MCF 10A (cell line): ENCODE measurements at regions not wholly inside any gene's neighbourhood (a gene's known extent, or its start where the extent isn't known, plus 50 kb on each side); places are given as distances from the start of the nearest gene placed in this dataset.

Source experiments
- BruUV-seq: library from RNA; stranded (reverse); fragments of 400-500 nt; replicated peaks from 2 replicates; lab custom pipeline; 2021; lab: Mats Ljungman, UMichigan
- CTCF ChIA-PET: fragments of 300-600 bp; sonication (Branson Sonifier 250); formaldehyde crosslinking; extraction: SDS; loops from one replicate; lab custom pipeline; 2021; ENCODE audit warnings: antibody characterized with exemption, inconsistent platforms; lab: Yijun Ruan, JAX
- POLR2A ChIA-PET: fragments of 300-600, 350-650 bp; sonication (Branson Sonifier 250); formaldehyde crosslinking; extraction: SDS; loops from one replicate; lab custom pipeline; 2020; ENCODE audit warnings: antibody characterized with exemption, inconsistent platforms; lab: Yijun Ruan, JAX
- DNase-seq: peaks from one replicate; pipeline ENCODE4 v3.0.0-alpha.2; 2018; ENCODE audit not compliant: unreplicated experiment
- H3K27ac Mint-ChIP-seq: one replicate; pipeline ENCODE4 v1.8.0; 2022; ENCODE audit warnings: mild to moderate bottlenecking, low read depth, mixed read lengths; ENCODE audit not compliant: unreplicated experiment
- H3K27me3 Mint-ChIP-seq: one replicate; pipeline ENCODE4 v1.8.0; 2022; ENCODE audit warnings: mixed read lengths; ENCODE audit not compliant: insufficient read depth, unreplicated experiment
- H3K36me3 Mint-ChIP-seq: one replicate; pipeline ENCODE4 v1.8.0; 2022; ENCODE audit warnings: mild to moderate bottlenecking, moderate library complexity, mixed read lengths; ENCODE audit not compliant: insufficient read depth, unreplicated experiment
- H3K4me1 Mint-ChIP-seq: one replicate; pipeline ENCODE4 v1.8.0; 2022; ENCODE audit warnings: mixed read lengths; ENCODE audit not compliant: insufficient read depth, unreplicated experiment
- H3K4me3 Mint-ChIP-seq: one replicate; pipeline ENCODE4 v1.8.0; 2022; ENCODE audit warnings: mild to moderate bottlenecking, moderate library complexity, mixed read lengths; ENCODE audit not compliant: unreplicated experiment
- H3K9me3 Mint-ChIP-seq: one replicate; pipeline ENCODE4 v1.8.0; 2022; ENCODE audit warnings: mixed read lengths; ENCODE audit not compliant: unreplicated experiment
- intact Hi-C: fragments of 100-400 bp; cut with micrococcal nuclease; formaldehyde crosslinking; loops from 2 replicates; pipeline ENCODE4 v1.14.1; 2022
- TF ChIP-seq, protein P1 (sequence below): fragments of 200-600 bp; IDR thresholded peaks from one replicate; pipeline ENCODE4 v1.8.0; 2022; ENCODE audit warnings: antibody characterized with exemption, mild to moderate bottlenecking; ENCODE audit not compliant: unreplicated experiment

DNA sequence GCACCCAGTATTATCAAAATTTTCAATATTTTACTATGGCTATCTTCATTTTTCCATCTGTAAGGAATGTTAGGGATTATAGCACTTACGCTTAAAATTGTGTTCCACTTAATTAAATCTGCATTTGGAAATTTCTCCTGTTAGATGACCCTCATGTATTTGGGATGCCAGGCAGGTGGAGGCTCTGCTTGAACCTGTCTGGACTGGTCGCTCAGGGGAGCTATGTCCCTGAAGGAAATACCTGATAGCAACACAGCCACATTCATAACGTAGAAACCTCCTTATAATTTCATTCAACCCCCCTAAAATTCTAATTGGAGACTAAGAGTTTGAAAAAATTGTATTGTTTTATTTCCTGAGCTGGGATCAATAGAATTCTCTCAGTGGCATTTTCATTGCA, 636.0 kb upstream of the MMS22L start:
- H3K4me1 Mint-ChIP-seq: no peaks in the 10 kb centered on the region
- no peak overlapping the region for H3K4me3 Mint-ChIP-seq
- no TSS peak for BruUV-seq
- no peak for DNase-seq
- no peaks in the 10 kb centered on the region for H3K9me3 Mint-ChIP-seq
- H3K27ac Mint-ChIP-seq: no peak overlapping the region
- POLR2A ChIA-PET: no interaction called here
- TF ChIP-seq, protein P1, sequence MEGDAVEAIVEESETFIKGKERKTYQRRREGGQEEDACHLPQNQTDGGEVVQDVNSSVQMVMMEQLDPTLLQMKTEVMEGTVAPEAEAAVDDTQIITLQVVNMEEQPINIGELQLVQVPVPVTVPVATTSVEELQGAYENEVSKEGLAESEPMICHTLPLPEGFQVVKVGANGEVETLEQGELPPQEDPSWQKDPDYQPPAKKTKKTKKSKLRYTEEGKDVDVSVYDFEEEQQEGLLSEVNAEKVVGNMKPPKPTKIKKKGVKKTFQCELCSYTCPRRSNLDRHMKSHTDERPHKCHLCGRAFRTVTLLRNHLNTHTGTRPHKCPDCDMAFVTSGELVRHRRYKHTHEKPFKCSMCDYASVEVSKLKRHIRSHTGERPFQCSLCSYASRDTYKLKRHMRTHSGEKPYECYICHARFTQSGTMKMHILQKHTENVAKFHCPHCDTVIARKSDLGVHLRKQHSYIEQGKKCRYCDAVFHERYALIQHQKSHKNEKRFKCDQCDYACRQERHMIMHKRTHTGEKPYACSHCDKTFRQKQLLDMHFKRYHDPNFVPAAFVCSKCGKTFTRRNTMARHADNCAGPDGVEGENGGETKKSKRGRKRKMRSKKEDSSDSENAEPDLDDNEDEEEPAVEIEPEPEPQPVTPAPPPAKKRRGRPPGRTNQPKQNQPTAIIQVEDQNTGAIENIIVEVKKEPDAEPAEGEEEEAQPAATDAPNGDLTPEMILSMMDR: no peak
- peaks cover 83% of the 10 kb centered on the region for H3K27me3 Mint-ChIP-seq
- CTCF ChIA-PET: no interaction called here
- H3K36me3 Mint-ChIP-seq: no peaks in the 10 kb centered on the region
- intact Hi-C loops: no loop called here

DNA sequence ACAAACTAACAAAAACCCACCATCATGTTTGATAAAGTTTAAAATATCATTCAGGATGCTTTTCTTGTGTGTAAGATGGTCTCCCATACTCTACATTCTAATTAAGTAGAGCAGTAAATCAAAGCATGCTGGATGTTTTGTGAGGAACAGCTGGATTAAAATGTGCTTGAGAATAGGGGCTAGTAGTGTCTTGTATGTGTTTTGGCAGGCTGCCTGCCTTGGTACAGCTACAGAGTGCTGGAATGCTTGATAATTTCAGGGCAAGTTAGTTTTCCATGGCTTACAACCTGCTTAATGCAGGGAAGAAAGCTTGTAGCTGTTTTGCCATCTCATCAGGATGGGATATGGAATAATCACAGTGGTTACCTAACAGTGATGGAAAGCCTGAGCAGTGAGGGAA, 636.6 kb upstream of the MMS22L start:
- no TSS peak for BruUV-seq
- POLR2A ChIA-PET: no interaction called here
- TF ChIP-seq, protein P1: no peak

DNA sequence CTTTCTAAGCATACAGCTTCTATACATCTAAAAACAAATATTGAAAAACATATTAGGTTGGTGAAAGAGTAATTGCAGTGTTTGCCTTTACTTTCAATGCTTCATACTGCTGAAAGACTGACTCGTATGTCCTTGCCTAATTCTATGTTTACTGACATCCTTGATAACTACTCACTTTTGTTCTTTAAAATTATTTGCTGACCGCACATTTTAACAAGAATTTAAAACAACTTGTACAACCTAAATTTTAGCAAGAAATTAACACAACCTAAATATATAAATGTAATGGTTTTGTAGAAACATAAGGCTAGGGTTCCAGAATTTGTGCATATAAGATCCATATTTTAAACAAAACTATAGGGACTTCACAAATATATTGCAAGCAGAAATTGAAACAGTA, 640.2 kb upstream of the MMS22L start:
- H3K36me3 Mint-ChIP-seq: no peaks in the 10 kb centered on the region
- ChIA-PET CTCF (no interaction called here), POLR2A (no interaction called here)
- no peak for DNase-seq
- intact Hi-C loops: no loop called here
- TF ChIP-seq, protein P1: no peak
- no peaks in the 10 kb centered on the region for H3K4me1 Mint-ChIP-seq
- no peak overlapping the region for H3K27ac Mint-ChIP-seq
- H3K27me3 Mint-ChIP-seq: peaks cover 85% of the 10 kb centered on the region
- BruUV-seq: no TSS peak
- no peaks in the 10 kb centered on the region for H3K9me3 Mint-ChIP-seq
- H3K4me3 Mint-ChIP-seq: no peak overlapping the region

More for the DNA sequence above, 636.6 kb upstream of the MMS22L start:
- Mint-ChIP-seq H3K27ac (no peak overlapping the region), H3K9me3 (no peaks in the 10 kb centered on the region), H3K27me3 (peaks cover 84% of the 10 kb centered on the region), H3K36me3 (no peaks in the 10 kb centered on the region), H3K4me1 (no peaks in the 10 kb centered on the region), H3K4me3 (no peak overlapping the region)
- intact Hi-C loops: no loop called here
- no peak for DNase-seq
- CTCF ChIA-PET: interaction anchor here (0.7 kb wide), 1 partner anchor 20 kb away, joined by 3 read pairs; no protein-coding TSS in a partner anchor

DNA sequence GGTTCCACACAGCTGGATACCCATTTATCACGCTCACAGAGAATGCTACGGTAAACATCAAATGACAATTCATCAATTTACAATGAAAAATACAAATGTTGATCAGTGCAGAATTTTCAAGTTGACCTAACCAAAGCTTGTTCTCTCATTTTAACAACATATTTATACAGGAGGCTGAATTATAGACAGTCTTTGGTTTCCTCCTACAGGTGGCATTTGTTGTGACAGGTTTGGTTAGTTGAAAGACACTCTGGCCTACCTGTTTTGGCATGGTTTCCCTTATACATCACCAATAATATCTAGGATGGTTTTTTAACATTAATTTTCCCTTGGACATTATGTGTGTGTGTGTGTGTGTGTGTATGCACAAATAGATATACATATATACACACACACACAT, 642.5 kb upstream of the MMS22L start:
- Mint-ChIP-seq H3K9me3 (no peaks in the 10 kb centered on the region), H3K4me1 (no peaks in the 10 kb centered on the region), H3K27me3 (peaks cover 80% of the 10 kb centered on the region), H3K36me3 (no peaks in the 10 kb centered on the region), H3K4me3 (no peak overlapping the region), H3K27ac (no peak overlapping the region)
- ChIA-PET POLR2A (no interaction called here), CTCF (no interaction called here)
- intact Hi-C loops: no loop called here
- peak; percentile 3 for DNase-seq
- BruUV-seq: no TSS peak
- TF ChIP-seq, protein P1: no peak
